ENCODE measurements at regions not wholly inside any gene's neighbourhood (a gene's known extent, or its start where the extent isn't known, plus 50 kb on each side); places are given as distances from the start of the nearest gene placed in this dataset.

GRCh38 chr14:84804895-84805294 lies 725.0 kb upstream of the FLRT2 start:
- Histone ChIP-seq H3K9me2 (ENCODE audit: low read depth, low read length) (no peaks in the 10 kb centered on the region), H3K4me1 (ENCODE audit: insufficient read depth, low read length, severe bottlenecking) (no peaks in the 10 kb centered on the region), H3K9ac (ENCODE audit: low read length) (no peak overlapping the region), H3K4me3 (ENCODE audit: low read depth, low read length, poor library complexity, severe bottlenecking) (no peak overlapping the region), H3K79me2 (ENCODE audit: insufficient read depth, low read length) (no peaks in the 10 kb centered on the region), H3K4me2 (ENCODE audit: low read length) (no peak overlapping the region), H2AFZ (ENCODE audit: low read length) (no peak overlapping the region), H3K36me3 (ENCODE audit: insufficient read depth, low read length) (no peaks in the 10 kb centered on the region), H3K27ac (ENCODE audit: low read depth, low read length, poor library complexity, severe bottlenecking) (no peak overlapping the region), H3K9me3 (ENCODE audit: low read length) (no peaks in the 10 kb centered on the region), H4K20me1 (ENCODE audit: insufficient read depth, low read length) (no peaks in the 10 kb centered on the region), H3K27me3 (ENCODE audit: insufficient read depth, low read length) (no peaks in the 10 kb centered on the region), H3F3A (ENCODE audit: insufficient read depth, low read length) (no peaks in the 10 kb centered on the region)
- TF ChIP-seq CTCF (IDR thresholded peaks at IDR 0.05; ENCODE audit: low read length) = no peak
- no peak for TF ChIP-seq EZH2 (IDR thresholded peaks at IDR 0.05; ENCODE audit: borderline replicate concordance, low read length)

GRCh38 chr14:84806181-84806580 lies 723.8 kb upstream of the FLRT2 start:
- H3F3A ChIP-seq (ENCODE audit: insufficient read depth, low read length) = no peaks in the 10 kb centered on the region
- no peaks in the 10 kb centered on the region for H3K9me3 ChIP-seq (ENCODE audit: low read length)
- H3K79me2 ChIP-seq (ENCODE audit: insufficient read depth, low read length) = no peaks in the 10 kb centered on the region
- no peak overlapping the region for H3K27ac ChIP-seq (ENCODE audit: low read depth, low read length, poor library complexity, severe bottlenecking)
- no peak for TF ChIP-seq EZH2 (IDR thresholded peaks at IDR 0.05; ENCODE audit: borderline replicate concordance, low read length)
- TF ChIP-seq CTCF (IDR thresholded peaks at IDR 0.05; ENCODE audit: low read length) = no peak
- no peak overlapping the region for H2AFZ ChIP-seq (ENCODE audit: low read length)
- no peaks in the 10 kb centered on the region for H3K4me1 ChIP-seq (ENCODE audit: insufficient read depth, low read length, severe bottlenecking)
- no peaks in the 10 kb centered on the region for H3K36me3 ChIP-seq (ENCODE audit: insufficient read depth, low read length)
- no peaks in the 10 kb centered on the region for H3K27me3 ChIP-seq (ENCODE audit: insufficient read depth, low read length)
- no peak overlapping the region for H3K9ac ChIP-seq (ENCODE audit: low read length)
- H4K20me1 ChIP-seq (ENCODE audit: insufficient read depth, low read length) = no peaks in the 10 kb centered on the region
- no peak overlapping the region for H3K4me3 ChIP-seq (ENCODE audit: low read depth, low read length, poor library complexity, severe bottlenecking)
- no peaks in the 10 kb centered on the region for H3K9me2 ChIP-seq (ENCODE audit: low read depth, low read length)
- no peak overlapping the region for H3K4me2 ChIP-seq (ENCODE audit: low read length)

GRCh38 chr14:84806622-84807021 lies 723.3 kb upstream of the FLRT2 start:
- TF ChIP-seq EZH2 (IDR thresholded peaks at IDR 0.05; ENCODE audit: borderline replicate concordance, low read length) (no peak), CTCF (IDR thresholded peaks at IDR 0.05; ENCODE audit: low read length) (no peak)
- H2AFZ ChIP-seq (ENCODE audit: low read length) = no peak overlapping the region

More at GRCh38 chr14:84806622-84807021, 723.3 kb upstream of the FLRT2 start:
- Histone ChIP-seq H4K20me1 (ENCODE audit: insufficient read depth, low read length) (no peaks in the 10 kb centered on the region), H3K27ac (ENCODE audit: low read depth, low read length, poor library complexity, severe bottlenecking) (no peak overlapping the region), H3K36me3 (ENCODE audit: insufficient read depth, low read length) (no peaks in the 10 kb centered on the region), H3F3A (ENCODE audit: insufficient read depth, low read length) (no peaks in the 10 kb centered on the region), H3K4me1 (ENCODE audit: insufficient read depth, low read length, severe bottlenecking) (no peaks in the 10 kb centered on the region), H3K27me3 (ENCODE audit: insufficient read depth, low read length) (no peaks in the 10 kb centered on the region), H3K4me2 (ENCODE audit: low read length) (no peak overlapping the region), H3K9me3 (ENCODE audit: low read length) (no peaks in the 10 kb centered on the region), H3K9ac (ENCODE audit: low read length) (no peak overlapping the region), H3K79me2 (ENCODE audit: insufficient read depth, low read length) (no peaks in the 10 kb centered on the region), H3K9me2 (ENCODE audit: low read depth, low read length) (no peaks in the 10 kb centered on the region), H3K4me3 (ENCODE audit: low read depth, low read length, poor library complexity, severe bottlenecking) (no peak overlapping the region)
